Stimulated activated CD4-positive, alpha-beta T cell treated with anti-CD3 and anti-CD28 coated beads, Interleukin-4, amount 100 ng/mL, for 48 hours (primary cell): ENCODE measurements at regions not wholly inside any gene's neighbourhood (a gene's known extent, or its start where the extent isn't known, plus 50 kb on each side); places are given as distances from the start of the nearest gene placed in this dataset.
"Not testable (repeated sequence)": the region's sequence is repeated elsewhere in the genome, so short reads cannot be mapped to it uniquely, and the experiment has no call there.

ENCODE experiments used
- DNase-seq, 2 donors: peaks; one replicate each; pipeline ENCODE4 v3.0.0-alpha.2; 2020; ENCODE audit warnings: low read depth in 2 of 2

DNA sequence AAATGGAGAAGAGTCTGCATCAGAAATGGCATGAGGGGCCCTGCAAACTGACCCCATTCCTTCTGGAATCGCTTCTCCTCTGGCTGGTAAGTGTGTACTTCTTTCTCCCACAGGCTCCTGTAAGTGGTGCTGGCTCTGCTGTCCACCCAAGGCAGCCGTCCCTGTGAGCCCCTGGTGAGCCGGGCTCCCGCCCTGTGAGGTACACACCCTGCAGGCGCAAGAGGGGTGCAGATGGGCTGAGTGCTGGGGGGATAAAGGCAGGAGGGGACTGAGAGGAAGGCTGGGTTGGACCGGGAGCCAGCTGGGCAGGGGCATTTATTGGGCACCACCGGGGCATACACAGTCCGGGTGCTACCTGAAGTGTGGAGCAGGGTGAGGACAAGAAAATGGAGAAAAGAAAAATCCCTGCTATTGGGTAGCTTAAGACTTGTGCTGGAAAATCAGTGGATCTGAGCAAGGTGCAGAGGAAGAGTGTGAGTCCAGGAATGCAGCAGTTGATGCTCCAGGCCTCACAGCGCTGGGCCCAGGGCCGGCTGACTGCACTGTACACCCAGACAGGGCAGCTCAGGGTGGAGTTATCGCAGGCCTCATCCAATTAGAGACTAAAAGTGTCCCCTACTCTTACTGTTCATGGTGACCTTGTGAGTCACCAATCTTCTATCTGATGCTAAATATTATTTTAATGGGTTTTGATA is 455.1 kb upstream of the B3GAT1 start:
- DNase-seq: no peak

DNA sequence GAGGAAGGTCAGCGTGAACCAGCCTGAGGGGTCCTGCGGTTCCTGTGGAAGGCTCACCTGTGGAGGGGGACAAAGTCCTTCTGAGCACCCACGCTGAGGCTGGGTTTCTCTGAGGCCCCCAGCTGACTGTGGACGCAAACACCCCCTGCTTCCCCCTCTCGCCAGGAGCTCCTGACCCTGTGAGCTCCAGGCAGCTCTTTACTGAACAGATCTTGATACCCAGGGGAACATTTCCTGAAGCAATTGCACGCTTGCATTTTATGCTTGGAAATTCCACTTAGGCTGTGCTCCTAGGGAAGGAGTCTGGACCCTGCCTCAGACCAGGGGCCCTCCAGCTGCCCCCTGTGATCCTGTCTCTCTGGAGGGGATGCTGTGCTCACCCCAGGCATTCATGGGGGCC is 454.2 kb upstream of the B3GAT1 start:
- no peak for DNase-seq

DNA sequence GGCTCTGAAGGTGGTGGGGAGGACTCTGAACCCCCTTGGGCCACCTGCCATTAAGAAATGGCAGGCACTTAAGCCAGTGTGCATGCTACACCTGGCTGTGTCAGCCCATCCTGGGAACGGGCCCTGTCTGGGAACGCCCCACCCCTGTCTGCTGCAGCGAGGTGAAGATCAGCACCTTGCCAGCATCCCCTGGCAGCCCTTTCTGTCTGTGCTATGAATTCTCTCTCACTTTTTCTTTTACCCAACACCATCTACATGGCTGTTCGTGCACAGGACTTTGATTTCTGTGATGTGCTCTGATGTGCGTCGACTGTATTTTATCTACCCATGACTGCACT is 452.9 kb upstream of the B3GAT1 start:
- no peak for DNase-seq

DNA sequence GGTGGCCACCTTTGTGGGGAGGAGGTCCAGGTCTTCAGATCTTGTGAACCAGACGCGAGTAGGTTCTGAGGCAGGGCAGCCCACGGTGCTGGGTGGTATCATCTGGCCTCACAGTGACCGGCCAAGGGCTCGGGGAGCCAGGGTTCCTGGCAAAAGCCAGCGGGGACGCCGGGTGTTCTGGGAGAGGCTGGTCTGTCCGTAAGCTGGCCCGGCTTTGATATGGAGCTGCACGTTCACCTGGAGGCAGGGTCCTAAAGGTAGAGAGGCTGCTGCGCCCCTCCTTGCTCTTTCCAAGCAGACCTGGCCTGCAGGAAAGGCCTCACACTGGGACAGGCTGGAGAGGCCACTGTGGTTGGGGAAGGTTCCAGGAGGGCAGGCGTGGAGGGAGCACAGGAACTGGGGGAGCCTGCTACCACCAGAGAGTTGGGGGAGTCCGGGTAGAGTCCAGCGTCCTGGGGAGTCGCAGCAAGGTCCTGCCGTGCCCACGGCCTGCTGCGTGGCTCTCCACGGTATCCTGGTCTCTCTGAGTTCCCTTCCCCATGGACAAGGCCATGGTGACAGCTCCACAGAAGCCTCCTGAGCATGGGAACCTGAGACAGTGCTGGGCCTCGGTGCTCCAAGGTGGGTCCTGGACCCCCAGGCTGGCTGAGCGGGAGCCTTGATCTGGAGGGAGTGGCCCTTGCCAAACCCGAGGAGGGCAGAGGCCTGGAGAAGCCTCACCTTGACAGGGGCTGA is 452.4 kb upstream of the B3GAT1 start:
- DNase-seq: no peak

DNA sequence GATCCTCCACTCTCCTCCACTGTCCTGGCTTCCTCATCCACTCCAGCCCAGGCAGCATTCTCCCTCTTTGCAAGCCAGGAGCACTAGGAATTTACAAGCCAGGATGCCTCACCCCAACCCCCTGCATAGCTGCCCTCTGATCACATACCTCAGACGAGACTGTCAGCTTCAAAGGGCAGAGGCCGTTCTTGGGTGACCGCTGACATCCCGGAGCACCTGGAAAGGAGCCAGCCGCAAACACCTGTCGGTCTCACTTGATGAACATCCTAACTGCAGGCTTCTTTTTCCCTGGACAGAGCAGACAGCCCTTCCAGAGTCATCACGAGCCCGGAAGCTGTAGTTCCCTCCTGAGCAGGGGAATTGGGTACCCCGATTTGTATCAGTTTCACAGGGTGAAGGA is 451.3 kb upstream of the B3GAT1 start:
- no peak for DNase-seq

DNA sequence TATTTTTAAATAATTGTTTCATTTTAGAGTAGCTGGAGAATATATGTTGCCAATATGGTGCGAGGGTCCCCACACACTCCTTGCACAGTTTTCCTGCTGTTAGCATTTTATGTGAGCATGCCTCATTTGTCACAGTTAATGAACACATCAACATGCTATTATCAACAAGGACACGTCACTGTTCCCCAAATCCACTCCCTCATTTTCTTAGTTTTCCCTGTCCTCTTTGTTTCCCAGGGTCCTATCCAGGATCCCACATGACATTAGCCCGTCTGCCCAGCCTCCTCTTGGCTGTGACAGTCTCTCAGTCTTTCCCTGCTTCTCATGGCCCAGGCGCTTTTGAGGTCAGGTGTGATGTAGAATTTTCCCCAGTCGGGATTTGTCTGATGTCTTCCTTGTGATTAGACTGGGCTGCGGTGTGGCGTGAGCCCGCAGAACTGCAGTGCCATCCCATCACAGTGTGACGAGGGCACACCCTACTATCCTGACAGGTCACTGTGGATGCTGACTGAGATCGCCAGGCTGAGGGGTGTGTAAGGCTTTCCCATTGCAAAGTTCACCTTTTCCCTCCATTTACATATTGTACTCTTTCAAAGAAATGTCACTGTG is 450.6 kb upstream of the B3GAT1 start:
- DNase-seq: no peak

DNA sequence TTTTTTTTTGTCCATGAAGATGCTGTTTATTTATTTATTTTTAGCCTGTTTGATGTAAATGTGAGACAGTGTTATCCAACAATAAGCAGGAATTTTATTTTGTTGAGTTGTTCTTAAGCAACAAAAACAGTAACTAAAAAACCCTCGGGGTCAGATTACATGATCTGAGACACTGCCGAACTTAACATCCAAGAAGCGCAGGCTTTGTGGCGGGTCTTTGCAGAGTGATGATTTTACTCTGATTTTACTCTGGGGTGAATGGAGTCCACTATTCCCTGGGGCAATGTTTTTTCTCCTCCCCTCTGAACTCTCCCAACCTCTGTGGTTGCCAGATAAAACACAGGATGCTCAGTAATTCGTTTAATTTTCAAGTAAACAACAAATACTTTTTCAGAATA is 450.1 kb upstream of the B3GAT1 start:
- no peak for DNase-seq

DNA sequence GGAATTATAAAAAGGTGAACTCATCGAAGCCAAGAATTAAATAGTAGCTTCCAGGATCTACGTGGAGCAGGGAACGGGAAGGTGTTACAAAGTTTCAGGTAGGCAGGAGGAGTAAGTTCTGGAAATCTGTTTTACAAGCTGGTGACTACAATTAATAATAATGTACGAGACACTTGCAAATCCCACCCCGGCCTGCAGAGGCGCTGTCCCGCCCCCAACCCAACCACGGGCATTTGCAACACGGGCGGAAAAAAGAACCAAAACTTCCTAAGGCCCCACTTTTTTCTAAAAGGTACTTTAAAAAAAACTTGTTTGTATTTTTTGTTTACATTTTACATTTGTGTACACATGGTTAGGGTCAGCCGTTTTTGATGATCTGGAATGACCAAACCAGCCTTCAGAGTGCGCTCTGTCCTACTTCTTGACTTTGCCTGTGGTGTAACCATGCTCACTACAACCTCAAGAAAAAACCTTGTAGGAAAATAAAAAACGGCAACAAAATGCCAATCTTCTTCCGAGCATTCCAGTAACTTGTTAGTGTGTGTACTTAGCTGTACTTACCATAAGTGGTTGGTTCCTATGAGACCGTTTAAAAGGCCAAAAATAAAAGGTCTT is 449.6 kb upstream of the B3GAT1 start:
- DNase-seq: no peak

DNA sequence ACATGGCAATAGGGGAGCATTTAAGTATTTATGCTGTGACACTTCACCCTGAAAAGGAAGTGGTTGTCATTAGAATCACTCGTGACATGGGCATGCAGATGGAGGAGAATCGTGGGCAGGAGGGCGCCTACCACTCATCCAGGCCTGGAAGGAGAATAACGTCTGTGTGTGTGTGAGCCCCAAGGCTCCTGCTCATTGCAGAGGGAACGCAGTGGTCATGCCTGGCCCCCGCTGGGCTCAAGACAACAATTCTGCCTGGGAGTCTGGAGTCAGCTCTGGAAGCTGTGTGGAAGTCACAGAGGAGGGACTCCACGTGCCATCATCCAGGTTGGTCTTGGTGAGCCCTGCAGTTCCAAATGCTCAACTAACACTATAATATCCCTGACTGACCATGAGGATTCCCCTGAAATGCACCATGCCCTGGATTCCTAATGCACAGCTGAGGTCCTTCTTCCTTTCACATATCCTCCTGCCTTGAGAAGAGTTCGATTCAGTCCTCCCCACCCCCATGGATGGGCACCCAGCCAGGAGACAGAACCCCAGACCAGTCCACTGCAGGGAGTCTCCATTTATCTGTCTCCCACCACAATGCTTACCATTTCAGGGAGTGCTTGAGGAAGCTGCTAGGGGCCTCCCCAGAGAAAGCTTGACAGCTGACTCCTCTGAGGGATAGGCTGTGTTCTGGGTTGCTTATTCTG is 446.9 kb upstream of the B3GAT1 start:
- DNase-seq: no peak

DNA sequence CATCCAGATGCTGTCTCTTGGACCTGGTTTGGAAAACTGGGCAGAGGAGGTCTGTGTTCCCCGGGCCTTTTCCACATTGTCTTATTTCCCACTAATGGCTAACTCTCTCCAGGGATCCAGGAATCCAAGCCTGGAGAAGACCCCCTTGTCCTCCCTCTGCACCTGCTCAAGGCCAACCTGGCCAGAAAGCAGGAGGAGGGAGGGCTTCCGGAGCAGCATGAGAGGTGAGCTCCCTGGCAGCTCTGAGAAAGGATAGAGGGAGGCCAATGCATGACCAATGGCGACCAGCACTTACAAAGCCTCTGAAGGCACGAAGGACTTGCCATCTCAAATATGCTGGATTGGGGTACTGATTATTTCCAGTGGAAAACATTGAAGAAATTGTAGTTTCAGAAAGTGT is 445.0 kb upstream of the B3GAT1 start:
- DNase-seq: no peak

DNA sequence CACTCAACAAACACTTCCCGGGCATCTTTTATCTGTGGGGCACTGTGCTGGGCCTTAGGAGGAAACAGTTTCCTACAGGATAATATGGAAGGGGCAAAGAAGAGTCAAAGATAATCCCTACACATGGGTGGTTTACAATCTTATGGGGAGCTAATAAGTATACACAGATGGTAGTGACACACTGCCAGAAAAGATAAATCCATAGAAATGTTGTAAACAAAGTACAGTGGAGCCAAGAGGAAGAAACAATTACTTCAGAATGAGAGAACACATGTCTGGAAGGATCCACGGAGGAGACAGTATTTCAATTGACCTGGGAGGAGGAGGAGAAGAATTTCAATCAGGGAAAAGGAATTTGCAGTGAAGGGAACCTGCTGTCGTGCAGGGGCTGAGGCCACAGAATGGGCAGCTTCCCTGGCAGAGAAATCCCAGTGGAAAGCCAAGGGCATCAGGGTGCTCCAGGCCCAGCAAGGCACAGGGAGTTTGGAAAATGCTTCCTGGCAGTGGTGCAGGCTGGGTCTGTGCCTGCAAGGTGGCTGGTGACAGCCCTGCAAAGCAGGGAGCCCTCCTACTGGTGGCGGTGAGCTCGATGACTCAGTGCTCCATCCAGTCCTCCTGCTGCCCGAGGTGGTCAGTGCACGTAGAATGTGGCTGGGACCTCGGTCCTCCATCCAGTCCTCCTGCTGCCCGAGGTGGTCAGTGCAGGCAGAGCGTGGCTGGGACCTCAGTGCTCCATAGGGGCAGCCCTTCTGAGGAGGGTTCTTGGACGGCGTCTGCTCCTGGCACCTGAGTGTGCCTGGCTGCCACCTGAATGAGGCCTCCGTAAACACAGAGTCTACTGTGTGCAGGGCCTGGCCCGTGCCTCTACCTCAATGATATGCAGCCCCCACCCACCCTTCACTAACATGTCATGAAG is 444.3 kb upstream of the B3GAT1 start:
- DNase-seq: no peak

DNA sequence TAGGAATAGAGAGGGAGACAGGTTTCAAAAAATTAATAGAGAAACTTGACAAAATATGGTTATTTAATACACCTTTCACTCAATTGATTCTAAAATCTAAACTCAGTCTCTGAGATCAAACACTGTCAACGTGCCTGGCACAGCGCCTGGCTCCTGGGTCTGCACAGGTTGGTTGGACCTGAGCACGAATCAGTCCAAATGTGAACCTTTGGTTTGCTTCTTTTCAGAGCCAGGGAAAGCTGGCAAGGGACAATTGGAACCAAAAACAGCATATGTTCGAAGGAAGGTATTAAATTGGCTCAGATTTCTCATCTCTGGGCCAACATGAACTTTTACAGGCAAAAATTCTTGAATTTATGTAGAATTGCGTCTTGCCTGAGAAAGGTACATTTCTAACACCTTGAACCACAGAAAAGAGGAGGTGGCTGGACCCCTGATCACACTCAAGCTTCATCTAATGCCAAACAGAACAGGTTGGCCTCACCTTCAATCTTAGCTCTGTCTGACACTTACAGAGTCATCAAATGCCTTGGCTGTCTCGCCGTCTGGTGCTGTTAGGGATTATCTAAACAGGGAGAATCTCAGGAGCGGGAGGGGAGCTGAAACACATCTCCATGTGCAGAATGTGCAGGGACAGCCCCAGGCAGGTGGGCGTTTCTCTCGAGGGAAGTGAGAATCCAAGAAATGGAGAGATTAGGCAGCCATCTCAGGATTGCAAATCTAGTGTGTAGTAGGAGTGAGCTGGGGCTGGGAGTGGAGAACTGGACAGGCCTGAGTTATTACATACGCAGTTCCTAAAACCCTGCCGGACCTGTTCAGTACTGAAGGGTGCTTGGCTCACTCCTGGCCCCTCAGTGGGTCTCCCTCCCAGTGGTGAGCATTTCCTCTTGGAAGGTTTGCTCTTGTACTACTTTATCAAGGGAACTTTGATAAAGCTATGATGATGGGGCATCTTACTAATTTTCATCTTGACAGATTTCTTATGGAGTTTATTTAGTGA is 442.2 kb upstream of the B3GAT1 start:
- no peak for DNase-seq

DNA sequence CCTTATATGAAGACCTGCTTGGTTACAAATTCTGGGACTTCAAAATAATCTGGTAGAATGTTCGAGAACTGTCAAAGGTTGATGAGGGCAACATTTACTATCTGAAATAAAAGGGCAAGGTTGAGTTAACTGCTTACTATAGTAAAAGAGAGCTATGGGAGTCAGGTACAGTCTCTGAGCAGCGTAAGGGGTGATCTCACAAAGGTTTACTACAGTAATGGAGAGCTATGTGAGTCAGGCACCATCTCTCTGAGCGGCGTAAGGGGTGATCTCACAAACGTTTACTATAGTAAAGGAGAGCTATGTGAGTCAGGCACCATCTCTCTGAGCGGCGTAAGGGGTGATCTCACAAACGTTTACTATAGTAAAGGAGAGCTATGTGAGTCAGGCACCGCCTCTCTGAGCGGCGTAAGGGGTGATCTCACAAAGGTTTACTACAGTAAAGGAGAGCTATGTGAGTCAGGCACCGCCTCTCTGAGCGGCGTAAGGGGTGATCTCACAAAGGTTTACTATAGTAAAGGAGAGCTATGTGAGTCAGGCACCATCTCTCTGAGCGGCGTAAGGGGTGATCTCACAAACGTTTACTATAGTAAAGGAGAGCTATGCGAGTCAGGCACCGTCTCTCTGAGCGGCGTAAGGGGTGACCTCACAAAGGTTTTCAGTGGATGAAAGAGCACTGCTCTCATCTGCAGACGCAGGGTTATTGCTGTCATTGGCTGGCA is 439.6 kb upstream of the B3GAT1 start:
- DNase-seq: not testable (repeated sequence)

DNA sequence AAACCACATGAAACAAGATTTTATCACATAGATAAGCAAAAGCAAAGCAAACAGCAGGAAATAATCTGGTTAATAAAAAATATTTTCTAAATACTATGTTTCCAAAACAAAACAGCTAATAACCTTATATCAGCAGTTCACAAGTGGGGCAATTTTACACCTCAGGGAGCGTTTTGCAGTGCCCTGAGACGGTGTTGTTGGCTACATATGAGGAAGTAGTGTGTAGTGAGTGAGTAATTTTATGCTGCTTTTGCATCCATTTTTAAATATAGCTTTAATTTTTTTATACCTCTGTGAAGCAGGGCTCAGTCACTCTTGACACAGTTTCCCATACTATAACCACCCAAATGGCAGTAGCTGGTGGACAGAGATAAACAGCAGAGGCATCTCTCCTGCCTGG is 438.5 kb upstream of the B3GAT1 start:
- no peak for DNase-seq

DNA sequence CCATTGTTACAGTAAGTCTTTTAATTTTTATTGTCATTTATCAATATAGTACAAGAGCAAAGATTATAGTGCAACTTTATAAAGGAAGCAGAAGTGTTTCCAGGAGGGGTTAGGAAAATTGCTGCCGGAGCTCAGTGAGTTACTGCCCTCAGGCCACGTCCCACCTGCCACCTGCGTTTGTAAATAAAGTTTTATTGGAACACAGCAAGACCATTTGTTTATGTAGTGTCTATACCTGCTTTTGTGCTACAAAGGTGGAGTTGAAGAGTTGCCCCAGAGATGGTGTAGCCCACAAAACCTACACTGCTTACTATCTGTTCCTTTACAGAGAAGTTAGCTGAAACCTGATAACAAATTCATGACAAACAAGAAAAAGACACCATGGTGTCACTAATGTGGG is 437.8 kb upstream of the B3GAT1 start:
- DNase-seq: no peak

DNA sequence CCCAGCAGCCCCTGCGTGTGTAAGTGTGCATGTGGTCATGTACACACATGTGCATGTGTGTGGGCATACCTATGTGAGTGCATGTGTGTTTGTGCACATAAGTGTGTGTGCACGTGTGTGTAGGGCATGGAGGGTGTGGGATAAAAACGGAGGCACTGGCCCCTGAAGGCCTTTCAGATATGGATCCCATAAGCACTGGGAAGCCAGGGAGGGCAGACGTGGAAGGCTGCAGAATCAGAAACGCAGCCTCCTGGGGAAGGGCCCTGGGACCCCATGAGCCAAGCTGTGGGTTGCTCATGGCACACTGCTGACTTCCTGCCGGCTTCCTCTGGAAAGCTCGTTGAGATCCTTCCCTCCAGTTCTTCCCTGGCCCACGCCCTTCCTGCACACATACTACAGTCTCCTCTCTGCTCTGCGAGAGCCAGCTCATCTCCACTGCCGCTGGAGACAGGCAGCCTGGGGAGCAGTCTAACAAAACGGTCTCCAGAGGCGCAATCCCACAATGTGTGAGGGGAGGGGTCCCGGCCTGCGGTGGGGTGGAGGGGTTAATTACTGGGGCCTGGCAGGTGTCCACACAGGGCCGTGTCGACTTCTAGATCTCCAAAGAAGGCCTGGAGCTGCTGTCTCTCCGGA is 435.2 kb upstream of the B3GAT1 start:
- DNase-seq: no peak

DNA sequence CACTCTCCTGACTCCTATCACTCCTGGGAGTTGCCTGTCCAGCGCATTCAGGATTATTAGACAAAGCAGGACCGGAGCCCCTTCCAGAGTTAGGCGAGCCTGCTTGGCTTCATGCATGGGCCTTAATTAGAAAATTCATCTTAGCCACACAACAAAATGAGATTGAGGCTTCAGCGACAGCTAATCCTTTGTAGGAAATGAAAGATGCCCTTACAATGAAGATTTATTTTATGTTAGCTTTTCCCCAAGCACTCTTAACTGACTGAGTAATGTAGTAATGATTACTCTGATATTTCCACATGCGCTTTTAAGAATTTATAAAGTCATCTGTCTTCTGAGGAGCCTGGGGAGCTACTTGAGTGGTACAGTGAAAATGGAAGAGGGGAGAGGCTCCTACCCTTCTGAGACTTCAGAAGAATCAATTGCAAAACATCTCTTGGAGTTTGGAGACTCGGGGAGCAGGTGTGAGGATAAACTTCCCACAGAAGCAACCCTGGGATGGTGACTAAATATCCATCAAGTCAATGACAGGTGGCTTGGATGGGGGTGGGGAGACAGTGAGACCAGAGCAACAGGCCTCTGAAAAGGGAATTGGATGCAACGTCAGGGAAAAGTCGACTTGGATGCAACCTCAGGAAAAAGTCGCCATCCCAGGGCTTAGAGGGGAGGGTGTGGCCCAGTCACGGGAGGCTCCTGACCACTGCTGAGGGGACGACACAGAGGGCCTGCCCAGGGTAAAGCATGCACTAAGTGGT is 434.5 kb upstream of the B3GAT1 start:
- DNase-seq: no peak
